ENCODE measurements at regions not wholly inside any gene's neighbourhood (a gene's known extent, or its start where the extent isn't known, plus 50 kb on each side); places are given as distances from the start of the nearest gene placed in this dataset.

GRCh38 chr14:98997526-98998205 is 274.3 kb downstream of the BCL11B start:
- in situ Hi-C loops (cut with MboI), result no loop called here
- no peak for TF ChIP-seq EZH2phosphoT487 (IDR thresholded peaks at IDR 0.05; ENCODE audit: insufficient read depth, low read depth)
- H3K27me3 ChIP-seq (replicated peaks; ENCODE audit: insufficient read depth), result no peaks in the 10 kb centered on the region

GRCh38 chr14:98999345-98999744 is 272.7 kb downstream of the BCL11B start:
- no peak for DNase-seq
- no peak overlapping the region for H3K27ac ChIP-seq
- no peak for TF ChIP-seq EZH2 (IDR thresholded peaks at IDR 0.05; ENCODE audit: insufficient read depth, poor library complexity, severe bottlenecking)
- TF ChIP-seq EZH2phosphoT487 (IDR thresholded peaks at IDR 0.05; ENCODE audit: insufficient read depth, low read depth), result no peak
- in situ Hi-C loops (cut with MboI), result no loop called here
- no peaks in the 10 kb centered on the region for H3K9me2 ChIP-seq (ENCODE audit: insufficient read depth)
- no peaks in the 10 kb centered on the region for H4K20me1 ChIP-seq (ENCODE audit: insufficient read depth)
- no peaks in the 10 kb centered on the region for H3K4me1 ChIP-seq (ENCODE audit: insufficient read depth)
- 59 to 67% methylated on average over 9 of the region's 9 CpGs for WGBS, 2 experiments (ENCODE audit: low coverage in 1 of 2, low lambda C conversion rate in 2 of 2, missing lambda C conversion rate in 2 of 2)
- no peak overlapping the region for H3K4me2 ChIP-seq (ENCODE audit: unreplicated experiment)
- H2AFZ ChIP-seq, result no peak overlapping the region
- H3K36me3 ChIP-seq (ENCODE audit: low read depth), result no peaks in the 10 kb centered on the region
- H3K27me3 ChIP-seq (replicated peaks; ENCODE audit: insufficient read depth), result no peaks in the 10 kb centered on the region
- no peak overlapping the region for H3K9ac ChIP-seq
- H3K79me2 ChIP-seq (ENCODE audit: insufficient read depth), result no peaks in the 10 kb centered on the region
- no peaks in the 10 kb centered on the region for H3K9me3 ChIP-seq (ENCODE audit: low read depth)
- H3F3A ChIP-seq (ENCODE audit: insufficient read depth), result no peaks in the 10 kb centered on the region
- no peak overlapping the region for H3K4me3 ChIP-seq

More at GRCh38 chr14:98997526-98998205, 274.3 kb downstream of the BCL11B start:
- H3K4me1 ChIP-seq (ENCODE audit: insufficient read depth), result no peaks in the 10 kb centered on the region
- WGBS, 2 experiments (ENCODE audit: low coverage in 1 of 2, low lambda C conversion rate in 2 of 2, missing lambda C conversion rate in 2 of 2), result 66 to 68% methylated on average over 6 of the region's 6 CpGs
- no peaks in the 10 kb centered on the region for H3K9me2 ChIP-seq (ENCODE audit: insufficient read depth)
- H3K9me3 ChIP-seq (ENCODE audit: low read depth), result no peaks in the 10 kb centered on the region
- H3K4me3 ChIP-seq, result no peak overlapping the region
- H2AFZ ChIP-seq, result no peak overlapping the region
- H3K9ac ChIP-seq, result no peak overlapping the region
- no peak for DNase-seq
- no peaks in the 10 kb centered on the region for H3K79me2 ChIP-seq (ENCODE audit: insufficient read depth)
- no peaks in the 10 kb centered on the region for H4K20me1 ChIP-seq (ENCODE audit: insufficient read depth)
- no peaks in the 10 kb centered on the region for H3F3A ChIP-seq (ENCODE audit: insufficient read depth)
- H3K27ac ChIP-seq, result no peak overlapping the region
- H3K36me3 ChIP-seq (ENCODE audit: low read depth), result no peaks in the 10 kb centered on the region
- no peak overlapping the region for H3K4me2 ChIP-seq (ENCODE audit: unreplicated experiment)

- Histone ChIP-seq H3K79me2 (ENCODE audit: insufficient read depth) (no peaks in the 10 kb centered on the region), H3K4me2 (ENCODE audit: unreplicated experiment) (no peak overlapping the region), H3K4me1 (ENCODE audit: insufficient read depth) (no peaks in the 10 kb centered on the region), H3F3A (ENCODE audit: insufficient read depth) (no peaks in the 10 kb centered on the region), H3K4me3 (no peak overlapping the region), H2AFZ (no peak overlapping the region), H3K27ac (no peak overlapping the region), H3K9me3 (ENCODE audit: low read depth) (no peaks in the 10 kb centered on the region), H3K9me2 (ENCODE audit: insufficient read depth) (no peaks in the 10 kb centered on the region), H3K27me3 (replicated peaks; ENCODE audit: insufficient read depth) (no peaks in the 10 kb centered on the region), H4K20me1 (ENCODE audit: insufficient read depth) (no peaks in the 10 kb centered on the region), H3K9ac (no peak overlapping the region), H3K36me3 (ENCODE audit: low read depth) (no peaks in the 10 kb centered on the region)
- no peak for DNase-seq
- 65% methylated on average over 11 of the region's 11 CpGs for WGBS, 2 experiments (ENCODE audit: low coverage in 1 of 2, low lambda C conversion rate in 2 of 2, missing lambda C conversion rate in 2 of 2)
- in situ Hi-C loops (cut with MboI), result no loop called here
- no peak for TF ChIP-seq EZH2 (IDR thresholded peaks at IDR 0.05; ENCODE audit: insufficient read depth, poor library complexity, severe bottlenecking)
- no peak for TF ChIP-seq EZH2phosphoT487 (IDR thresholded peaks at IDR 0.05; ENCODE audit: insufficient read depth, low read depth)
Observed at GRCh38 chr14:98999901-99000300, 272.1 kb downstream of the BCL11B start.

GRCh38 chr14:99001241-99001640 is 270.8 kb downstream of the BCL11B start:
- Histone ChIP-seq H3K4me1 (ENCODE audit: insufficient read depth) (no peaks in the 10 kb centered on the region), H3K36me3 (ENCODE audit: low read depth) (no peaks in the 10 kb centered on the region), H3F3A (ENCODE audit: insufficient read depth) (no peaks in the 10 kb centered on the region), H3K9me3 (ENCODE audit: low read depth) (no peaks in the 10 kb centered on the region), H3K4me3 (no peak overlapping the region), H3K4me2 (ENCODE audit: unreplicated experiment) (no peak overlapping the region), H3K9ac (no peak overlapping the region), H3K9me2 (ENCODE audit: insufficient read depth) (no peaks in the 10 kb centered on the region), H4K20me1 (ENCODE audit: insufficient read depth) (no peaks in the 10 kb centered on the region), H2AFZ (no peak overlapping the region), H3K27ac (no peak overlapping the region), H3K79me2 (ENCODE audit: insufficient read depth) (no peaks in the 10 kb centered on the region), H3K27me3 (replicated peaks; ENCODE audit: insufficient read depth) (no peaks in the 10 kb centered on the region)
- in situ Hi-C loops (cut with MboI), result no loop called here
- 50 to 61% methylated on average over 7 of the region's 7 CpGs for WGBS, 2 experiments (ENCODE audit: low coverage in 1 of 2, low lambda C conversion rate in 2 of 2, missing lambda C conversion rate in 2 of 2)
- no peak for TF ChIP-seq EZH2 (IDR thresholded peaks at IDR 0.05; ENCODE audit: insufficient read depth, poor library complexity, severe bottlenecking)
- no peak for TF ChIP-seq EZH2phosphoT487 (IDR thresholded peaks at IDR 0.05; ENCODE audit: insufficient read depth, low read depth)
- no peak for DNase-seq

- DNase-seq, result no peak
- Histone ChIP-seq H3K27ac (no peak overlapping the region), H3K9ac (no peak overlapping the region), H3K79me2 (ENCODE audit: insufficient read depth) (no peaks in the 10 kb centered on the region), H3K27me3 (replicated peaks; ENCODE audit: insufficient read depth) (no peaks in the 10 kb centered on the region), H3F3A (ENCODE audit: insufficient read depth) (no peaks in the 10 kb centered on the region), H3K9me2 (ENCODE audit: insufficient read depth) (no peaks in the 10 kb centered on the region), H3K4me2 (ENCODE audit: unreplicated experiment) (no peak overlapping the region), H3K9me3 (ENCODE audit: low read depth) (no peaks in the 10 kb centered on the region), H3K36me3 (ENCODE audit: low read depth) (no peaks in the 10 kb centered on the region), H3K4me1 (ENCODE audit: insufficient read depth) (no peaks in the 10 kb centered on the region), H3K4me3 (no peak overlapping the region), H2AFZ (no peak overlapping the region), H4K20me1 (ENCODE audit: insufficient read depth) (no peaks in the 10 kb centered on the region)
- in situ Hi-C loops (cut with MboI), result no loop called here
- TF ChIP-seq EZH2 (IDR thresholded peaks at IDR 0.05; ENCODE audit: insufficient read depth, poor library complexity, severe bottlenecking) (no peak), EZH2phosphoT487 (IDR thresholded peaks at IDR 0.05; ENCODE audit: insufficient read depth, low read depth) (no peak)
Observed at GRCh38 chr14:99003646-99004045, 268.4 kb downstream of the BCL11B start.

Measured in GM23248 (cell line).